ENCODE measurements at regions not wholly inside any gene's neighbourhood (a gene's known extent, or its start where the extent isn't known, plus 50 kb on each side); places are given as distances from the start of the nearest gene placed in this dataset.

GRCh38 chr9:79006546-79006945 lies 565.2 kb upstream of the TLE4 start:
- TF ChIP-seq POLR2A (IDR thresholded peaks at IDR 0.05) (no peak), CTCF (IDR thresholded peaks at IDR 0.05 in 4 of 5, conservative IDR thresholded peaks at IDR 0.05 in 1 of 5) (no peak)

All from gastrocnemius medialis (tissue), 4 donors.